Activated CD8-positive, alpha-beta T cell treated with anti-CD3 and anti-CD28 coated beads, Interleukin-2, amount 10 ng/mL, durations not matched to agents 7 days and 5 days (primary cell): ENCODE measurements at regions not wholly inside any gene's neighbourhood (a gene's known extent, or its start where the extent isn't known, plus 50 kb on each side); places are given as distances from the start of the nearest gene placed in this dataset.
"Not testable (repeated sequence)": the region's sequence is repeated elsewhere in the genome, so short reads cannot be mapped to it uniquely, and the experiment has no call there.

Experiments used
- ATAC-seq: fragments of 150-1000 bp; cut with Tn5 transposase; one replicate; pipeline ENCODE4 v1.10.0; 2021; ENCODE audit warnings: moderate library complexity
- CTCF ChIA-PET: fragments of 350-600 bp; sonication (Branson Sonifier 250); formaldehyde crosslinking; loops from one replicate; lab custom pipeline; 2021; ENCODE audit warnings: antibody characterized with exemption; lab: Charles Lee
- POLR2A ChIA-PET: fragments of 350-600 bp; sonication (Branson Sonifier 250); formaldehyde crosslinking; loops from one replicate; lab custom pipeline; 2021; ENCODE audit warnings: antibody characterized with exemption; lab: Charles Lee
- DNase-seq: peaks from one replicate; pipeline ENCODE4 v3.0.0-alpha.2; 2020
- H3K27ac Mint-ChIP-seq: one replicate; pipeline ENCODE4 v1.8.0; 2021; ENCODE audit warnings: mild to moderate bottlenecking, mixed read lengths
- H3K27me3 Mint-ChIP-seq: one replicate; pipeline ENCODE4 v1.8.0; 2021; ENCODE audit warnings: low read depth, mixed read lengths
- H3K36me3 Mint-ChIP-seq: one replicate; pipeline ENCODE4 v1.8.0; 2021; ENCODE audit warnings: low read depth, mixed read lengths
- H3K4me1 Mint-ChIP-seq: one replicate; pipeline ENCODE4 v1.8.0; 2021; ENCODE audit warnings: low read depth, mixed read lengths
- H3K4me3 Mint-ChIP-seq: one replicate; pipeline ENCODE4 v1.8.0; 2021; ENCODE audit warnings: mild to moderate bottlenecking, mixed read lengths
- H3K9me3 Mint-ChIP-seq: one replicate; pipeline ENCODE4 v1.8.0; 2022; ENCODE audit warnings: mixed read lengths; ENCODE audit not compliant: insufficient read depth

- Mint-ChIP-seq H3K9me3 (no peaks in the 10 kb centered on the region), H3K4me3 (no peak overlapping the region)
- POLR2A ChIA-PET, result interaction anchor here (0.9 kb wide), 1 partner anchor 11 kb away, joined by 3 read pairs; no protein-coding TSS in a partner anchor
Observed at GRCh38 chr2:187876554-187876953, 322.3 kb upstream of the TFPI start.

GRCh38 chr2:187877391-187877790 lies 323.2 kb upstream of the TFPI start:
- Mint-ChIP-seq H3K9me3 (no peaks in the 10 kb centered on the region), H3K4me3 (no peak overlapping the region), H3K27ac (no peak overlapping the region), H3K27me3 (no peaks in the 10 kb centered on the region), H3K36me3 (no peaks in the 10 kb centered on the region), H3K4me1 (no peaks in the 10 kb centered on the region)
- ChIA-PET POLR2A (no interaction called here), CTCF (no interaction called here)
- no peak for DNase-seq
- no peak for ATAC-seq

More at GRCh38 chr2:187876554-187876953, 322.3 kb upstream of the TFPI start:
- DNase-seq, result no peak
- Mint-ChIP-seq H3K27ac (no peak overlapping the region), H3K36me3 (no peaks in the 10 kb centered on the region), H3K4me1 (no peaks in the 10 kb centered on the region), H3K27me3 (no peaks in the 10 kb centered on the region)
- ATAC-seq, result no peak
- CTCF ChIA-PET, result interaction anchor here (0.8 to 1.3 kb wide), 2 partner anchors 9 to 10 kb away, joined by 3 read pairs; no protein-coding TSS in a partner anchor

- H3K4me3 Mint-ChIP-seq, result no peak overlapping the region
- no peaks in the 10 kb centered on the region for H3K27me3 Mint-ChIP-seq
- no peak for DNase-seq
- ATAC-seq, result no peak
- H3K36me3 Mint-ChIP-seq, result no peaks in the 10 kb centered on the region
- no peak overlapping the region for H3K27ac Mint-ChIP-seq
- no peaks in the 10 kb centered on the region for H3K4me1 Mint-ChIP-seq
- ChIA-PET POLR2A (no interaction called here), CTCF (no interaction called here)
- H3K9me3 Mint-ChIP-seq, result no peaks in the 10 kb centered on the region
Observed at GRCh38 chr2:187878112-187878511, 323.9 kb upstream of the TFPI start.

- DNase-seq (no peak), ATAC-seq (no peak)
- CTCF ChIA-PET, result no interaction called here
- H3K4me1 Mint-ChIP-seq, result no peaks in the 10 kb centered on the region
- POLR2A ChIA-PET, result no interaction called here
- no peaks in the 10 kb centered on the region for H3K9me3 Mint-ChIP-seq
- no peaks in the 10 kb centered on the region for H3K27me3 Mint-ChIP-seq
- no peak overlapping the region for H3K27ac Mint-ChIP-seq
- no peak overlapping the region for H3K4me3 Mint-ChIP-seq
- no peaks in the 10 kb centered on the region for H3K36me3 Mint-ChIP-seq
Observed at GRCh38 chr2:187879491-187879890, 325.3 kb upstream of the TFPI start.

GRCh38 chr2:187884003-187884402 lies 329.8 kb upstream of the TFPI start:
- Mint-ChIP-seq H3K4me1 (no peaks in the 10 kb centered on the region), H3K27ac (no peak overlapping the region)

GRCh38 chr2:187890690-187891089 lies 336.5 kb upstream of the TFPI start:
- CTCF ChIA-PET, result no interaction called here
- POLR2A ChIA-PET, result no interaction called here
- H3K4me1 Mint-ChIP-seq, result no peaks in the 10 kb centered on the region
- H3K36me3 Mint-ChIP-seq, result no peaks in the 10 kb centered on the region
- DNase-seq (no peak), ATAC-seq (no peak)
- no peaks in the 10 kb centered on the region for H3K9me3 Mint-ChIP-seq
- H3K27ac Mint-ChIP-seq, result no peak overlapping the region
- H3K4me3 Mint-ChIP-seq, result no peak overlapping the region
- H3K27me3 Mint-ChIP-seq, result no peaks in the 10 kb centered on the region

More at GRCh38 chr2:187884003-187884402, 329.8 kb upstream of the TFPI start:
- Mint-ChIP-seq H3K27me3 (no peaks in the 10 kb centered on the region), H3K9me3 (no peaks in the 10 kb centered on the region), H3K4me3 (no peak overlapping the region), H3K36me3 (no peaks in the 10 kb centered on the region)
- CTCF ChIA-PET, result no interaction called here
- POLR2A ChIA-PET, result no interaction called here
- DNase-seq (no peak), ATAC-seq (no peak)

GRCh38 chr2:187900021-187900420 lies 345.8 kb upstream of the TFPI start:
- Mint-ChIP-seq H3K4me3 (no peak overlapping the region), H3K9me3 (no peaks in the 10 kb centered on the region), H3K4me1 (no peaks in the 10 kb centered on the region), H3K27ac (no peak overlapping the region), H3K36me3 (no peaks in the 10 kb centered on the region), H3K27me3 (no peaks in the 10 kb centered on the region)
- ChIA-PET POLR2A (no interaction called here), CTCF (no interaction called here)
- DNase-seq, result no peak
- ATAC-seq, result no peak

- Mint-ChIP-seq H3K27me3 (no peaks in the 10 kb centered on the region), H3K4me3 (no peak overlapping the region), H3K36me3 (no peaks in the 10 kb centered on the region), H3K9me3 (no peaks in the 10 kb centered on the region), H3K27ac (no peak overlapping the region), H3K4me1 (no peaks in the 10 kb centered on the region)
- DNase-seq (no peak), ATAC-seq (no peak)
- CTCF ChIA-PET, result no interaction called here
- POLR2A ChIA-PET, result no interaction called here
Observed at GRCh38 chr2:187906021-187906420, 351.8 kb upstream of the TFPI start.

- H3K36me3 Mint-ChIP-seq, POLR2A ChIA-PET, H3K27me3 Mint-ChIP-seq, ATAC-seq, CTCF ChIA-PET, H3K9me3 Mint-ChIP-seq, H3K27ac Mint-ChIP-seq, H3K4me3 Mint-ChIP-seq, H3K4me1 Mint-ChIP-seq, DNase-seq: not testable (repeated sequence)
Observed at GRCh38 chr2:187910922-187911321, 356.7 kb upstream of the TFPI start.

- ChIA-PET POLR2A (no interaction called here), CTCF (no interaction called here)
- ATAC-seq (no peak), DNase-seq (no peak)
- H3K4me1 Mint-ChIP-seq, result no peaks in the 10 kb centered on the region
- no peaks in the 10 kb centered on the region for H3K27me3 Mint-ChIP-seq
- H3K9me3 Mint-ChIP-seq, result no peaks in the 10 kb centered on the region
- H3K27ac Mint-ChIP-seq, result no peak overlapping the region
- no peaks in the 10 kb centered on the region for H3K36me3 Mint-ChIP-seq
- H3K4me3 Mint-ChIP-seq, result no peak overlapping the region
Observed at GRCh38 chr2:187912950-187913349, 358.7 kb upstream of the TFPI start.

GRCh38 chr2:187915810-187916209 lies 361.6 kb upstream of the TFPI start:
- H3K36me3 Mint-ChIP-seq, result no peaks in the 10 kb centered on the region
- ChIA-PET CTCF (no interaction called here), POLR2A (no interaction called here)
- no peak for ATAC-seq
- no peaks in the 10 kb centered on the region for H3K4me1 Mint-ChIP-seq
- no peak for DNase-seq
- no peaks in the 10 kb centered on the region for H3K9me3 Mint-ChIP-seq
- no peak overlapping the region for H3K27ac Mint-ChIP-seq
- no peaks in the 10 kb centered on the region for H3K27me3 Mint-ChIP-seq
- no peak overlapping the region for H3K4me3 Mint-ChIP-seq

- Mint-ChIP-seq H3K27ac (no peak overlapping the region), H3K4me1 (no peaks in the 10 kb centered on the region), H3K36me3 (no peaks in the 10 kb centered on the region), H3K9me3 (no peaks in the 10 kb centered on the region), H3K27me3 (no peaks in the 10 kb centered on the region), H3K4me3 (no peak overlapping the region)
- ATAC-seq (no peak), DNase-seq (no peak)
- CTCF ChIA-PET, result no interaction called here
- POLR2A ChIA-PET, result no interaction called here
Observed at GRCh38 chr2:187916799-187917198, 362.6 kb upstream of the TFPI start.

- H3K4me3 Mint-ChIP-seq, result no peak overlapping the region
- CTCF ChIA-PET, result no interaction called here
- H3K27ac Mint-ChIP-seq, result no peak overlapping the region
- H3K36me3 Mint-ChIP-seq, result no peaks in the 10 kb centered on the region
- H3K9me3 Mint-ChIP-seq, result no peaks in the 10 kb centered on the region
- H3K4me1 Mint-ChIP-seq, result no peaks in the 10 kb centered on the region
- no peak for DNase-seq
- no peaks in the 10 kb centered on the region for H3K27me3 Mint-ChIP-seq
- ATAC-seq, result no peak
- POLR2A ChIA-PET, result no interaction called here
Observed at GRCh38 chr2:187917535-187917934, 363.3 kb upstream of the TFPI start.
